Sigmoid colon (tissue), 6 donors: ENCODE measurements at regions not wholly inside any gene's neighbourhood (a gene's known extent, or its start where the extent isn't known, plus 50 kb on each side); places are given as distances from the start of the nearest gene placed in this dataset.

Experiments
- DNase-seq: peaks from one replicate; pipeline ENCODE4 v3.0.0-alpha.2; 2019
- H3K27ac ChIP-seq, 4 donors: fragments of 200-600 bp; sonication (generic); one replicate each; pipeline ENCODE4 v1.5.1; 2016 to 2019; ENCODE audit warnings: mild to moderate bottlenecking in 1 of 4
- H3K27me3 ChIP-seq, 3 donors: fragments of 200-600 bp; sonication (generic); one replicate each; pipeline ENCODE4 v1.5.1; 2019; ENCODE audit warnings: mild to moderate bottlenecking in 1 of 3
- H3K36me3 ChIP-seq, 4 donors: fragments of 200-600 bp; sonication (generic); one replicate each; pipeline ENCODE4 v1.5.1; 2016 to 2019
- H3K4me1 ChIP-seq, 4 donors: fragments of 200-600 bp; sonication (generic); one replicate each; pipeline ENCODE4 v1.5.1; 2017 to 2019
- H3K4me3 ChIP-seq, 4 donors: fragments of 200-600 bp; sonication (generic); one replicate each; pipeline ENCODE4 v1.5.1; 2017 to 2019; ENCODE audit warnings: mild to moderate bottlenecking in 2 of 4, moderate library complexity in 1 of 4
- H3K9me3 ChIP-seq, 4 donors: fragments of 200-600 bp in 3 of 4; sonication (generic) in 3 of 4; one replicate each; pipeline versions ENCODE4 v1.5.1 to v1.6.1; 2013 to 2019
- CTCF ChIP-seq, 4 experiments: fragments of 450-650 bp in 3 of 4; fragments of 200-600 bp in 1 of 4; IDR thresholded peaks; one replicate each; pipeline ENCODE4 v1.5.1; 2016 to 2019; ENCODE audit warnings: antibody characterized with exemption in 4 of 4, mild to moderate bottlenecking in 3 of 4, moderate library complexity in 2 of 4
- EP300 ChIP-seq, 4 donors: sonication (generic); formaldehyde crosslinking; IDR thresholded peaks; one replicate each; pipeline ENCODE4 v1.6.1; 2017; ENCODE audit warnings: antibody characterized with exemption in 4 of 4
- POLR2A ChIP-seq, 2 donors: fragments of 450-650 bp; IDR thresholded peaks; one replicate each; pipeline ENCODE4 v1.6.1; 2016; ENCODE audit warnings: antibody characterized with exemption in 2 of 2, mild to moderate bottlenecking in 2 of 2, moderate library complexity in 2 of 2
- POLR2AphosphoS5 ChIP-seq, 4 donors: sonication (generic); formaldehyde crosslinking; IDR thresholded peaks; one replicate each; pipeline ENCODE4 v1.6.1; 2017; ENCODE audit warnings: antibody characterized with exemption in 4 of 4
- WGBS, 2 donors: extraction: QIAGEN DNeasy Blood & Tissue Kit; methylation state at CpG; one replicate each; pipeline ENCODE4 v1.1.7; 2013; 5-methylcytosine and 5-hydroxymethylcytosine counted together
- intact Hi-C: fragments of 100-400 bp; cut with DNase I; formaldehyde crosslinking; loops from one replicate; pipeline ENCODE4 v1.15.1; 2023
- donor health status: healthy with polysubstance abuse.
- donor health status: healthy.

- 91 to 94% methylated on average over 5 of the region's 5 CpGs for WGBS, 2 donors
- intact Hi-C loops, result no loop called here
- H3K27me3 ChIP-seq, result no peaks in the 10 kb centered on the region
- TF ChIP-seq CTCF (IDR thresholded peaks at IDR 0.05) (no peak), POLR2A (IDR thresholded peaks at IDR 0.05) (no peak), POLR2AphosphoS5 (IDR thresholded peaks at IDR 0.05) (no peak), EP300 (IDR thresholded peaks at IDR 0.05) (no peak)
- H3K27ac ChIP-seq, result no peak overlapping the region
- H3K4me1 ChIP-seq, result no peaks in the 10 kb centered on the region
- DNase-seq, result no peak
- no peak overlapping the region for H3K4me3 ChIP-seq
- H3K9me3 ChIP-seq, result no peaks in the 10 kb centered on the region
- H3K36me3 ChIP-seq, result no peaks in the 10 kb centered on the region
Observed at GRCh38 chr7:36082910-36083309, 70.1 kb upstream of the EEPD1 start.

GRCh38 chr7:36083626-36084380 is 69.3 kb upstream of the EEPD1 start:
- H3K9me3 ChIP-seq, result no peaks in the 10 kb centered on the region
- no peak overlapping the region for H3K4me3 ChIP-seq
- WGBS, 2 donors, result 88 to 89% methylated on average over 12 of the region's 12 CpGs
- DNase-seq, result no peak
- no peaks in the 10 kb centered on the region for H3K36me3 ChIP-seq
- no peak overlapping the region for H3K27ac ChIP-seq
- H3K4me1 ChIP-seq, result no peaks in the 10 kb centered on the region
- H3K27me3 ChIP-seq, result no peaks in the 10 kb centered on the region
- TF ChIP-seq CTCF (IDR thresholded peaks at IDR 0.05), result no peak
- no peak for TF ChIP-seq POLR2A (IDR thresholded peaks at IDR 0.05)
- no peak for TF ChIP-seq POLR2AphosphoS5 (IDR thresholded peaks at IDR 0.05)
- no peak for TF ChIP-seq EP300 (IDR thresholded peaks at IDR 0.05)
- intact Hi-C loops, result loop anchor here (1.0 to 2.0 kb wide), 2 partner anchors 69 to 207 kb away; partner anchors contain the start of gene EEPD1

- TF ChIP-seq POLR2A (IDR thresholded peaks at IDR 0.05), result no peak
- TF ChIP-seq EP300 (IDR thresholded peaks at IDR 0.05), result no peak
- peak in 2 of 4 experiments; percentile 53 to 61 for TF ChIP-seq CTCF (IDR thresholded peaks at IDR 0.05)
- Histone ChIP-seq H3K4me1 (no peaks in the 10 kb centered on the region), H3K9me3 (no peaks in the 10 kb centered on the region), H3K4me3 (no peak overlapping the region), H3K36me3 (no peaks in the 10 kb centered on the region), H3K27me3 (no peaks in the 10 kb centered on the region), H3K27ac (no peak overlapping the region)
- intact Hi-C loops, result loop anchor here (1.0 to 2.0 kb wide), 2 partner anchors 68 to 207 kb away; partner anchors contain the start of gene EEPD1
- WGBS, 2 donors, result 68 to 80% methylated on average over 26 of the region's 26 CpGs
- peak; percentile 72 for DNase-seq
Observed at GRCh38 chr7:36084485-36085091, 68.5 kb upstream of the EEPD1 start.

- DNase-seq, result no peak
- Histone ChIP-seq H3K27me3 (no peaks in the 10 kb centered on the region), H3K4me1 (no peaks in the 10 kb centered on the region), H3K9me3 (no peaks in the 10 kb centered on the region), H3K4me3 (no peak overlapping the region), H3K27ac (no peak overlapping the region), H3K36me3 (no peaks in the 10 kb centered on the region)
- intact Hi-C loops, result loop anchor here (2.0 kb wide), 1 partner anchor 68 kb away; the partner anchor contains the start of gene EEPD1
- TF ChIP-seq POLR2A (IDR thresholded peaks at IDR 0.05) (no peak), POLR2AphosphoS5 (IDR thresholded peaks at IDR 0.05) (no peak), EP300 (IDR thresholded peaks at IDR 0.05) (no peak), CTCF (IDR thresholded peaks at IDR 0.05) (no peak)
- 95 to 96% methylated on average over 16 of the region's 16 CpGs for WGBS, 2 donors
Observed at GRCh38 chr7:36085096-36085495, 68.0 kb upstream of the EEPD1 start.
